ENCODE measurements at regions not wholly inside any gene's neighbourhood (a gene's known extent, or its start where the extent isn't known, plus 50 kb on each side); places are given as distances from the start of the nearest gene placed in this dataset.

GRCh38 chr9:89864257-89864656 is 259.4 kb downstream of the GADD45G start:
- CTCF ChIA-PET (ENCODE audit: partially characterized antibody), result interaction anchor here (1.1 to 1.3 kb wide), 2 partner anchors 17 to 270 kb away, joined by 3 read pairs; no protein-coding TSS in a partner anchor
- TF ChIP-seq MAFK (IDR thresholded peaks at IDR 0.05; ENCODE audit: low read depth, low read length) (no peak), SIX5 (IDR thresholded peaks at IDR 0.05; ENCODE audit: low read depth, low read length) (no peak), SP2 (IDR thresholded peaks at IDR 0.05; ENCODE audit: low read length) (no peak), RNF2 (IDR thresholded peaks at IDR 0.05; ENCODE audit: borderline replicate concordance, low read depth, low read length, missing control alignments, poor library complexity, severe bottlenecking) (no peak)

More at GRCh38 chr9:89864257-89864656, 259.4 kb downstream of the GADD45G start:
- H4K91ac ChIP-seq (replicated peaks; ENCODE audit: insufficient read length, low read length), result no peak overlapping the region
- FAIRE-seq (no peak), DNase-seq (ENCODE audit: low read depth in 1 of 2, low spot score in 2 of 2) (no peak)
- no peaks in the 10 kb centered on the region for H3K9me3 ChIP-seq (ENCODE audit: insufficient read depth in 2 of 2, low read depth in 1 of 2, low read length in 1 of 2)
- H3K23me2 ChIP-seq (ENCODE audit: low read depth, low read length), result 0 out of 2 replicates have a peak, but pooled peaks cover 1% of the 10 kb centered on the region
- H3K4me3 ChIP-seq (ENCODE audit: extremely low read depth in 1 of 4, insufficient read depth in 2 of 4, low read depth in 3 of 4, low read length in 4 of 4), result no peak overlapping the region
- H2AFZ ChIP-seq (ENCODE audit: low read length), result no peak overlapping the region
- H2BK15ac ChIP-seq (ENCODE audit: low read length), result no peak overlapping the region
- no peak overlapping the region for H3K18ac ChIP-seq (ENCODE audit: extremely low read depth, low read length)
- H2BK5ac ChIP-seq (ENCODE audit: low read depth, low read length), result no peak overlapping the region
- H3K14ac ChIP-seq (ENCODE audit: insufficient read length), result no peak overlapping the region
- H3K79me2 ChIP-seq (ENCODE audit: control insufficient read depth in 1 of 2, insufficient read depth in 2 of 2, low read length in 2 of 2), result no peaks in the 10 kb centered on the region
- H4K5ac ChIP-seq (ENCODE audit: insufficient read length, low read depth, low read length), result no peak overlapping the region
- H3K4me1 ChIP-seq (replicated peaks in 1 of 4; ENCODE audit: control insufficient read depth in 3 of 4, insufficient read depth in 4 of 4, low read length in 3 of 4), result no peaks in the 10 kb centered on the region; a peak in 1 of 7 replicates
- H2AK5ac ChIP-seq (ENCODE audit: low read depth, low read length), result no peak overlapping the region
- no peak overlapping the region for H2BK120ac ChIP-seq (replicated peaks; ENCODE audit: low read depth, low read length)
- no peak overlapping the region for H3K9ac ChIP-seq (replicated peaks in 1 of 4; ENCODE audit: extremely low read depth in 1 of 4, low read depth in 3 of 4, low read length in 3 of 4)
- no peaks in the 10 kb centered on the region for H3K36me3 ChIP-seq (ENCODE audit: control insufficient read depth in 2 of 4, insufficient read depth in 4 of 4, low read length in 3 of 4)
- H3K23ac ChIP-seq (ENCODE audit: insufficient read length), result no peak overlapping the region
- no peaks in the 10 kb centered on the region for H3K27me3 ChIP-seq (replicated peaks in 1 of 4; ENCODE audit: control insufficient read depth in 3 of 4, extremely low read depth in 1 of 4, insufficient read depth in 3 of 4, low read length in 3 of 4)
- no peak overlapping the region for H3K4me2 ChIP-seq (ENCODE audit: insufficient read depth in 1 of 2, low read depth in 2 of 2, low read length in 2 of 2)
- POLR2A ChIA-PET (ENCODE audit: partially characterized antibody), result no interaction called here
- H4K20me1 ChIP-seq (replicated peaks in 1 of 2; ENCODE audit: control insufficient read depth in 1 of 2, insufficient read depth in 2 of 2, low read length in 2 of 2), result no peaks in the 10 kb centered on the region
- H3K79me1 ChIP-seq (ENCODE audit: low read depth, low read length), result no peaks in the 10 kb centered on the region
- no peak overlapping the region for H3K4ac ChIP-seq (replicated peaks; ENCODE audit: insufficient read length, low read depth, low read length)
- H4K8ac ChIP-seq (ENCODE audit: extremely low read depth, insufficient read depth, low read length), result 0 out of 2 replicates have a peak overlapping the region, but pooled peaks have one; percentile 40
- H3K27ac ChIP-seq (ENCODE audit: low read depth, low read length), result no peak overlapping the region
- H2BK12ac ChIP-seq (ENCODE audit: low read depth, low read length), result no peak overlapping the region
- H2BK20ac ChIP-seq (ENCODE audit: low read length), result no peak overlapping the region
- no peak overlapping the region for H3K56ac ChIP-seq (replicated peaks; ENCODE audit: insufficient read length, low read depth, low read length)
- WGBS, 2 experiments (ENCODE audit: extremely low coverage in 1 of 2, insufficient coverage in 1 of 2, insufficient read length in 1 of 2, insufficient replicate concordance in 2 of 2, low coverage in 1 of 2, low lambda C conversion rate in 2 of 2, missing lambda C conversion rate in 1 of 2), result 83% methylated on average over 5 of the region's 5 CpGs; no CpG with 5 or more reads in 1 of the 2 experiments

All from H1 (cell line).